ENCODE measurements at regions not wholly inside any gene's neighbourhood (a gene's known extent, or its start where the extent isn't known, plus 50 kb on each side); places are given as distances from the start of the nearest gene placed in this dataset.
A peak's percentile ranks its signal among the peaks of the same experiment; 100 is the strongest.

GRCh38 chr5:133827830-133828229 is 140.6 kb downstream of the C5orf15 start:
- no peak for DNase-seq

GRCh38 chr5:133827011-133827410 is 141.4 kb downstream of the C5orf15 start:
- DNase-seq, result no peak

GRCh38 chr5:133825631-133826289 is 142.7 kb downstream of the C5orf15 start:
- DNase-seq, result no peak

- no peak for DNase-seq
These were observed 143.7 kb downstream of the C5orf15 start for GRCh38 chr5:133824661-133825254.

- no peak for DNase-seq
These were observed 146.5 kb downstream of the C5orf15 start for GRCh38 chr5:133821889-133822288.

GRCh38 chr5:133821311-133821741 is 147.1 kb downstream of the C5orf15 start:
- DNase-seq, result no peak

- no peak for DNase-seq
These were observed 147.9 kb downstream of the C5orf15 start for GRCh38 chr5:133820507-133820906.

GRCh38 chr5:133819977-133820471 is 148.4 kb downstream of the C5orf15 start:
- no peak for DNase-seq

- no peak for DNase-seq
These were observed 149.4 kb downstream of the C5orf15 start for GRCh38 chr5:133818869-133819600.

- no peak for DNase-seq
These were observed 150.4 kb downstream of the C5orf15 start for GRCh38 chr5:133818031-133818431.

GRCh38 chr5:133817456-133817855 is 151.0 kb downstream of the C5orf15 start:
- no peak for DNase-seq

GRCh38 chr5:133816791-133817190 is 151.6 kb downstream of the C5orf15 start:
- DNase-seq, result no peak

GRCh38 chr5:133814152-133814551 is 154.3 kb downstream of the C5orf15 start:
- no peak for DNase-seq

GRCh38 chr5:133811168-133811567 is 157.3 kb downstream of the C5orf15 start:
- DNase-seq, result no peak

- DNase-seq, result no peak
These were observed 158.6 kb downstream of the C5orf15 start for GRCh38 chr5:133809801-133810200.

- DNase-seq, result peak in 1 of 2 experiments; percentile 1
These were observed 161.1 kb downstream of the C5orf15 start for GRCh38 chr5:133807348-133807747.

- no peak for DNase-seq
These were observed 161.6 kb downstream of the C5orf15 start for GRCh38 chr5:133806847-133807246.

GRCh38 chr5:133801955-133802751 is 166.3 kb downstream of the C5orf15 start:
- no peak for DNase-seq

GRCh38 chr5:133801431-133801830 is 167.0 kb downstream of the C5orf15 start:
- DNase-seq, result no peak

GRCh38 chr5:133799571-133800237 is 168.7 kb downstream of the C5orf15 start:
- DNase-seq, result no peak

- DNase-seq, result no peak
These were observed 171.3 kb downstream of the C5orf15 start for GRCh38 chr5:133797167-133797566.

GRCh38 chr5:133796186-133796585 is 172.2 kb downstream of the C5orf15 start:
- no peak for DNase-seq
